ENCODE measurements at regions not wholly inside any gene's neighbourhood (a gene's known extent, or its start where the extent isn't known, plus 50 kb on each side); places are given as distances from the start of the nearest gene placed in this dataset.
"Not testable (repeated sequence)": the region's sequence is repeated elsewhere in the genome, so short reads cannot be mapped to it uniquely, and the experiment has no call there.

- no peak for DNase-seq (ENCODE audit: low spot score)
These were observed 153.1 kb upstream of the FOXG1 start for GRCh38 chr14:28613532-28613931.

GRCh38 chr14:28626780-28627179 lies 139.8 kb upstream of the FOXG1 start:
- no peak for DNase-seq (ENCODE audit: low spot score)

- no peak for DNase-seq (ENCODE audit: low spot score)
These were observed 137.1 kb upstream of the FOXG1 start for GRCh38 chr14:28629328-28630004.

- DNase-seq (ENCODE audit: low spot score): no peak
These were observed 136.5 kb upstream of the FOXG1 start for GRCh38 chr14:28630100-28630499.

- no peak for DNase-seq (ENCODE audit: low spot score)
These were observed 131.2 kb upstream of the FOXG1 start for GRCh38 chr14:28635387-28635786.

GRCh38 chr14:28635816-28636215 lies 130.8 kb upstream of the FOXG1 start:
- not testable (repeated sequence) for DNase-seq (ENCODE audit: low spot score)

GRCh38 chr14:28641189-28641588 lies 125.4 kb upstream of the FOXG1 start:
- not testable (repeated sequence) for DNase-seq (ENCODE audit: low spot score)

- no peak for DNase-seq (ENCODE audit: low spot score)
These were observed 115.4 kb upstream of the FOXG1 start for GRCh38 chr14:28651148-28651547.

GRCh38 chr14:28652782-28653181 lies 113.8 kb upstream of the FOXG1 start:
- no peak for DNase-seq (ENCODE audit: low spot score)

- DNase-seq (ENCODE audit: low spot score): no peak
These were observed 113.1 kb upstream of the FOXG1 start for GRCh38 chr14:28653521-28653920.

GRCh38 chr14:28656704-28657255 lies 109.8 kb upstream of the FOXG1 start:
- DNase-seq (ENCODE audit: low spot score): no peak

- no peak for DNase-seq (ENCODE audit: low spot score)
These were observed 105.3 kb upstream of the FOXG1 start for GRCh38 chr14:28661171-28661772.

- DNase-seq (ENCODE audit: low spot score): no peak
These were observed 99.6 kb upstream of the FOXG1 start for GRCh38 chr14:28666961-28667360.

- no peak for DNase-seq (ENCODE audit: low spot score)
These were observed 95.2 kb upstream of the FOXG1 start for GRCh38 chr14:28671425-28671824.

- DNase-seq (ENCODE audit: low spot score): no peak
These were observed 93.5 kb upstream of the FOXG1 start for GRCh38 chr14:28673056-28673455.

- DNase-seq (ENCODE audit: low spot score): no peak
These were observed 90.1 kb upstream of the FOXG1 start for GRCh38 chr14:28676479-28676878.

- DNase-seq (ENCODE audit: low spot score): no peak
These were observed 89.2 kb upstream of the FOXG1 start for GRCh38 chr14:28677381-28677780.

- no peak for DNase-seq (ENCODE audit: low spot score)
These were observed 87.7 kb upstream of the FOXG1 start for GRCh38 chr14:28678887-28679286.

GRCh38 chr14:28681681-28682080 lies 84.9 kb upstream of the FOXG1 start:
- no peak for DNase-seq (ENCODE audit: low spot score)

- no peak for DNase-seq (ENCODE audit: low spot score)
These were observed 76.4 kb upstream of the FOXG1 start for GRCh38 chr14:28690029-28690692.

- no peak for DNase-seq (ENCODE audit: low spot score)
These were observed 71.5 kb upstream of the FOXG1 start for GRCh38 chr14:28695109-28695508.

GRCh38 chr14:28701733-28702132 lies 64.9 kb upstream of the FOXG1 start:
- DNase-seq (ENCODE audit: low spot score): no peak

GRCh38 chr14:28703482-28703881 lies 63.1 kb upstream of the FOXG1 start:
- no peak for DNase-seq (ENCODE audit: low spot score)

Data from HuH-7.5 (cell line).